ENCODE measurements at regions not wholly inside any gene's neighbourhood (a gene's known extent, or its start where the extent isn't known, plus 50 kb on each side); places are given as distances from the start of the nearest gene placed in this dataset.

- TF ChIP-seq CBX3 (IDR thresholded peaks at IDR 0.05; ENCODE audit: low read depth) (no peak), EZH2phosphoT487 (IDR thresholded peaks at IDR 0.05; ENCODE audit: borderline replicate concordance) (no peak), TCF7L2 (IDR thresholded peaks at IDR 0.05; ENCODE audit: borderline replicate concordance, extremely low read depth, insufficient read depth, insufficient read length) (no peak), SIN3A (IDR thresholded peaks at IDR 0.05; ENCODE audit: low read depth) (no peak), POLR2A (IDR thresholded peaks at IDR 0.05; ENCODE audit: borderline replicate concordance, extremely low read depth, insufficient read depth, insufficient read length) (no peak)
- TF ChIP-seq, protein P1, sequence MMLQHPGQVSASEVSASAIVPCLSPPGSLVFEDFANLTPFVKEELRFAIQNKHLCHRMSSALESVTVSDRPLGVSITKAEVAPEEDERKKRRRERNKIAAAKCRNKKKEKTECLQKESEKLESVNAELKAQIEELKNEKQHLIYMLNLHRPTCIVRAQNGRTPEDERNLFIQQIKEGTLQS (IDR thresholded peaks at IDR 0.05), result no peak
Observed at GRCh38 chr16:65689726-65690125, 567.9 kb upstream of the CDH11 start.
